Immature natural killer cell (primary cell): ENCODE measurements at regions not wholly inside any gene's neighbourhood (a gene's known extent, or its start where the extent isn't known, plus 50 kb on each side); places are given as distances from the start of the nearest gene placed in this dataset.

Experiments
- DNase-seq, 3 donors: peaks; one replicate each; pipeline ENCODE4 v3.0.0; 2022; ENCODE audit warnings: mixed read lengths in 1 of 3
- H3K27ac Mint-ChIP-seq, 6 donors: one replicate each; pipeline ENCODE4 v1.8.0; 2020; ENCODE audit warnings: mixed read lengths in 6 of 6, mild to moderate bottlenecking in 5 of 6, inconsistent platforms in 4 of 6, moderate library complexity in 3 of 6
- H3K27me3 Mint-ChIP-seq, 3 donors: one replicate each; pipeline ENCODE4 v1.8.0; 2020 to 2021; ENCODE audit warnings: low read depth in 3 of 3, mild to moderate bottlenecking in 3 of 3, mixed read lengths in 3 of 3, moderate library complexity in 3 of 3, inconsistent platforms in 1 of 3
- H3K36me3 Mint-ChIP-seq, 3 donors: one replicate each; pipeline ENCODE4 v1.8.0; 2020; ENCODE audit warnings: mixed read lengths in 3 of 3, inconsistent platforms in 2 of 3, mild to moderate bottlenecking in 2 of 3
- H3K4me1 Mint-ChIP-seq, 2 donors: one replicate each; pipeline ENCODE4 v1.8.0; 2020; ENCODE audit warnings: inconsistent platforms in 2 of 2, mild to moderate bottlenecking in 2 of 2, mixed read lengths in 2 of 2, moderate library complexity in 1 of 2
- H3K4me3 Mint-ChIP-seq, 5 donors: one replicate each; pipeline ENCODE4 v1.8.0; 2020; ENCODE audit warnings: mild to moderate bottlenecking in 5 of 5, mixed read lengths in 5 of 5, inconsistent platforms in 3 of 5, moderate library complexity in 3 of 5
- H3K9me3 Mint-ChIP-seq, 6 donors: one replicate each; pipeline ENCODE4 v1.8.0; 2020; ENCODE audit warnings: mild to moderate bottlenecking in 6 of 6, mixed read lengths in 6 of 6, inconsistent platforms in 4 of 6, moderate library complexity in 3 of 6

- Mint-ChIP-seq H3K9me3 (peaks cover 0 to 2% (median 0%) of the 10 kb centered on the region in 6 donors), H3K27ac (no peak overlapping the region), H3K4me3 (no peak overlapping the region), H3K36me3 (no peaks in the 10 kb centered on the region), H3K27me3 (peaks cover 7 to 13% (median 9%) of the 10 kb centered on the region in 3 donors), H3K4me1 (peaks cover 5 to 12% of the 10 kb centered on the region in 2 donors)
- no peak for DNase-seq
These were observed 166.3 kb upstream of the RNF32 start for GRCh38 chr7:156474241-156474743.

- Mint-ChIP-seq H3K9me3 (peaks cover 0 to 2% (median 0%) of the 10 kb centered on the region in 6 donors), H3K27me3 (peaks cover 9 to 13% (median 10%) of the 10 kb centered on the region in 3 donors), H3K4me3 (no peak overlapping the region), H3K4me1 (peaks cover 5 to 12% of the 10 kb centered on the region in 2 donors), H3K27ac (no peak overlapping the region), H3K36me3 (no peaks in the 10 kb centered on the region)
- DNase-seq: no peak
These were observed 166.9 kb upstream of the RNF32 start for GRCh38 chr7:156473476-156474240.

GRCh38 chr7:156472267-156472666 is 168.3 kb upstream of the RNF32 start:
- peaks cover 5 to 12% of the 10 kb centered on the region in 2 donors for H3K4me1 Mint-ChIP-seq
- H3K4me3 Mint-ChIP-seq: no peak overlapping the region
- peaks cover 9 to 11% (median 10%) of the 10 kb centered on the region in 3 donors for H3K27me3 Mint-ChIP-seq
- H3K9me3 Mint-ChIP-seq: peaks cover 0 to 2% (median 0%) of the 10 kb centered on the region in 6 donors
- no peak overlapping the region for H3K27ac Mint-ChIP-seq
- no peak for DNase-seq
- H3K36me3 Mint-ChIP-seq: no peaks in the 10 kb centered on the region

GRCh38 chr7:156470399-156471320 is 169.9 kb upstream of the RNF32 start:
- no peaks in the 10 kb centered on the region for H3K36me3 Mint-ChIP-seq
- H3K27ac Mint-ChIP-seq: no peak overlapping the region
- peaks cover 5 to 12% of the 10 kb centered on the region in 2 donors for H3K4me1 Mint-ChIP-seq
- no peak for DNase-seq
- H3K27me3 Mint-ChIP-seq: peaks cover 8 to 11% (median 11%) of the 10 kb centered on the region in 3 donors
- peaks cover 0 to 2% (median 0%) of the 10 kb centered on the region in 6 donors for H3K9me3 Mint-ChIP-seq
- H3K4me3 Mint-ChIP-seq: no peak overlapping the region

GRCh38 chr7:156466955-156467625 is 173.5 kb upstream of the RNF32 start:
- H3K4me3 Mint-ChIP-seq: no peak overlapping the region
- H3K4me1 Mint-ChIP-seq: no peaks in the 10 kb centered on the region
- H3K9me3 Mint-ChIP-seq: peaks cover 0 to 2% (median 0%) of the 10 kb centered on the region in 6 donors
- no peak overlapping the region for H3K27ac Mint-ChIP-seq
- peaks cover 0 to 8% (median 2%) of the 10 kb centered on the region in 3 donors for H3K27me3 Mint-ChIP-seq
- no peaks in the 10 kb centered on the region for H3K36me3 Mint-ChIP-seq
- no peak for DNase-seq

- no peak overlapping the region for H3K4me3 Mint-ChIP-seq
- no peaks in the 10 kb centered on the region for H3K36me3 Mint-ChIP-seq
These were observed 174.3 kb upstream of the RNF32 start for GRCh38 chr7:156466272-156466671.

GRCh38 chr7:156465186-156465585 is 175.4 kb upstream of the RNF32 start:
- no peaks in the 10 kb centered on the region for H3K36me3 Mint-ChIP-seq
- no peak overlapping the region for H3K4me3 Mint-ChIP-seq
- H3K27ac Mint-ChIP-seq: no peak overlapping the region
- DNase-seq: no peak
- peaks cover 3 to 5% (median 4%) of the 10 kb centered on the region in 3 donors for H3K27me3 Mint-ChIP-seq
- no peaks in the 10 kb centered on the region for H3K9me3 Mint-ChIP-seq
- no peaks in the 10 kb centered on the region for H3K4me1 Mint-ChIP-seq

More at GRCh38 chr7:156466272-156466671, 174.3 kb upstream of the RNF32 start:
- Mint-ChIP-seq H3K9me3 (no peaks in the 10 kb centered on the region), H3K27me3 (peaks cover 0 to 6% (median 5%) of the 10 kb centered on the region in 3 donors), H3K27ac (no peak overlapping the region), H3K4me1 (no peaks in the 10 kb centered on the region)
- no peak for DNase-seq

- Mint-ChIP-seq H3K27me3 (peaks cover 3 to 5% (median 4%) of the 10 kb centered on the region in 3 donors), H3K4me1 (no peaks in the 10 kb centered on the region), H3K9me3 (no peaks in the 10 kb centered on the region), H3K36me3 (no peaks in the 10 kb centered on the region), H3K27ac (no peak overlapping the region), H3K4me3 (no peak overlapping the region)
- no peak for DNase-seq
These were observed 176.2 kb upstream of the RNF32 start for GRCh38 chr7:156464339-156464738.

- Mint-ChIP-seq H3K36me3 (no peaks in the 10 kb centered on the region), H3K4me1 (no peaks in the 10 kb centered on the region), H3K27ac (no peak overlapping the region), H3K27me3 (peaks cover 2 to 5% (median 3%) of the 10 kb centered on the region in 3 donors), H3K4me3 (no peak overlapping the region), H3K9me3 (no peaks in the 10 kb centered on the region)
- no peak for DNase-seq
These were observed 177.3 kb upstream of the RNF32 start for GRCh38 chr7:156463280-156463679.

GRCh38 chr7:156461881-156462665 is 178.5 kb upstream of the RNF32 start:
- Mint-ChIP-seq H3K36me3 (no peaks in the 10 kb centered on the region), H3K4me3 (no peak overlapping the region), H3K4me1 (no peaks in the 10 kb centered on the region), H3K9me3 (peaks cover 0 to 2% (median 0%) of the 10 kb centered on the region in 6 donors), H3K27ac (no peak overlapping the region), H3K27me3 (peaks cover 2 to 5% (median 3%) of the 10 kb centered on the region in 3 donors)
- DNase-seq: no peak

- no peaks in the 10 kb centered on the region for H3K4me1 Mint-ChIP-seq
- H3K27ac Mint-ChIP-seq: no peak overlapping the region
- DNase-seq: no peak
- H3K36me3 Mint-ChIP-seq: no peaks in the 10 kb centered on the region
- H3K9me3 Mint-ChIP-seq: peaks cover 0 to 2% (median 0%) of the 10 kb centered on the region in 6 donors
- peaks cover 2 to 3% (median 2%) of the 10 kb centered on the region in 3 donors for H3K27me3 Mint-ChIP-seq
- H3K4me3 Mint-ChIP-seq: no peak overlapping the region
These were observed 179.5 kb upstream of the RNF32 start for GRCh38 chr7:156460858-156461627.

- Mint-ChIP-seq H3K27me3 (peaks cover 1 to 3% (median 2%) of the 10 kb centered on the region in 3 donors), H3K27ac (no peak overlapping the region), H3K4me1 (no peaks in the 10 kb centered on the region)
These were observed 181.0 kb upstream of the RNF32 start for GRCh38 chr7:156459582-156459981.

More at GRCh38 chr7:156459582-156459981, 181.0 kb upstream of the RNF32 start:
- DNase-seq: no peak
- no peaks in the 10 kb centered on the region for H3K36me3 Mint-ChIP-seq
- H3K4me3 Mint-ChIP-seq: no peak overlapping the region
- H3K9me3 Mint-ChIP-seq: peaks cover 0 to 2% (median 0%) of the 10 kb centered on the region in 6 donors
